ENCODE measurements at regions not wholly inside any gene's neighbourhood (a gene's known extent, or its start where the extent isn't known, plus 50 kb on each side); places are given as distances from the start of the nearest gene placed in this dataset.

GRCh38 chr10:74770400-74770799 is 56.0 kb upstream of the KAT6B start:
- Histone ChIP-seq H3K79me1 (ENCODE audit: low read depth in 1 of 2, low read length in 2 of 2) (no peaks in the 10 kb centered on the region), H2BK5ac (ENCODE audit: low read depth, low read length, poor library complexity, severe bottlenecking) (no peak overlapping the region), H4K20me1 (ENCODE audit: insufficient read depth, low read length) (no peaks in the 10 kb centered on the region), H3K23ac (ENCODE audit: low read depth, low read length) (no peak overlapping the region), H3K18ac (ENCODE audit: low read depth, low read length) (no peak overlapping the region), H3K4me2 (ENCODE audit: low read depth, low read length) (no peak overlapping the region), H2AK9ac (replicated peaks; ENCODE audit: low read depth, low read length, poor library complexity) (no peak overlapping the region), H3K9me3 (ENCODE audit: control insufficient read depth, insufficient read depth, low read length) (0 out of 2 replicates have a peak, but pooled peaks cover 2% of the 10 kb centered on the region), H2BK15ac (ENCODE audit: low read depth, low read length) (no peak overlapping the region), H2BK120ac (ENCODE audit: low read depth, low read length) (no peak overlapping the region), H4K8ac (ENCODE audit: low read depth in 2 of 2, low read length in 2 of 2) (no peak overlapping the region), H3K56ac (ENCODE audit: extremely low read depth, insufficient read depth, low read length) (no peak overlapping the region), H3K36me3 (ENCODE audit: control insufficient read depth, insufficient read depth, low read length) (no peaks in the 10 kb centered on the region), H3K27me3 (ENCODE audit: control insufficient read depth, insufficient read depth, low read length) (peaks cover 2% of the 10 kb centered on the region), H3K9me1 (ENCODE audit: insufficient read depth, low read length) (no peaks in the 10 kb centered on the region), H4K5ac (ENCODE audit: low read depth, low read length) (no peak overlapping the region), H2BK20ac (ENCODE audit: low read depth, low read length) (no peak overlapping the region), H4K91ac (ENCODE audit: insufficient read depth, low read depth, low read length) (no peak overlapping the region), H3K14ac (replicated peaks; ENCODE audit: low read depth, low read length) (no peak overlapping the region), H3K4ac (ENCODE audit: low read depth, low read length) (no peak overlapping the region), H3K9ac (ENCODE audit: low read depth, low read length) (no peak overlapping the region), H3K27ac (ENCODE audit: insufficient read depth, low read length) (no peak overlapping the region), H2AFZ (replicated peaks; ENCODE audit: low read length, poor library complexity) (no peak overlapping the region), H3K4me3 (ENCODE audit: insufficient read depth, low read depth, low read length) (no peak overlapping the region), H3K4me1 (ENCODE audit: control insufficient read depth, insufficient read depth, low read length) (no peaks in the 10 kb centered on the region), H2AK5ac (ENCODE audit: low read depth, low read length) (no peak overlapping the region)
- dilution Hi-C loops (cut with HindIII; ENCODE audit: low sequenced_read_pairs, unreplicated experiment) (no loop called here), intact Hi-C loops (cut with micrococcal nuclease) (no loop called here), in situ Hi-C loops (cut with MboI; ENCODE audit: low sequenced_read_pairs) (no loop called here)
- ChIA-PET CTCF (no interaction called here), POLR2A (ENCODE audit: unreplicated experiment) (no interaction called here)
- TF ChIP-seq MXI1 (IDR thresholded peaks at IDR 0.05; ENCODE audit: borderline replicate concordance, low read depth, low read length) (no peak), BHLHE40 (IDR thresholded peaks at IDR 0.05; ENCODE audit: low read depth, low read length) (no peak), ELK1 (IDR thresholded peaks at IDR 0.05; ENCODE audit: borderline replicate concordance, low read depth, low read length) (no peak), POLR2A (IDR thresholded peaks at IDR 0.05; ENCODE audit: low read depth, low read length) (no peak), MAFK (IDR thresholded peaks at IDR 0.05; ENCODE audit: low read depth, low read length) (no peak), MAZ (IDR thresholded peaks at IDR 0.05; ENCODE audit: borderline replicate concordance, low read depth, low read length) (no peak)
- no TSS peak for BruUV-seq (replicated peaks)
- no peak for DNase-seq
- ATAC-seq (ENCODE audit: low read depth): no peak

All from IMR-90 (cell line).